ENCODE measurements at regions not wholly inside any gene's neighbourhood (a gene's known extent, or its start where the extent isn't known, plus 50 kb on each side); places are given as distances from the start of the nearest gene placed in this dataset.
"Not testable (repeated sequence)": the region's sequence is repeated elsewhere in the genome, so short reads cannot be mapped to it uniquely, and the experiment has no call there.

DNA sequence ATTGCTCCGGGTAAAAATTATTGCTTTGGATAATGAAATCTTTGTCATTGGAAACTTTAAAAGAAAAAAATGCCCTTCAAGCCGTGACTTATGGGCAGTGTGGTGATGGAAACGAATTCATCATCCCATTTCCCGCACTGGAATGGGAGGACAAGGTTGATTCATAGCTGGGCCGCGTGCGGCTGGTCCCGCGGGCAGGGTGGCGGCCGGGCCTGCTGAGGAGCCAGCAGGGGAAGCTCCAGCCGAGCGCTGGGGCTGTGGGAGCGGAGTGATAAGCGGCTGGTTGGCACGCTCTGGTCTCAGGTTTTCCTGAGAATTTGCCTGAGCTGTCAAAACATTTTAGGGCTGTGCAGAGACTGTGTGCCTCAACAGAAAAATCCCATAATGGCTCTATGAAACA, 351.7 kb downstream of the CDC5L start:
- no peak overlapping the region for H3K4me3 ChIP-seq
- H3K27ac ChIP-seq, result no peak overlapping the region
- DNase-seq (ENCODE audit: low spot score), result no peak
- TF ChIP-seq CTCF (IDR thresholded peaks at IDR 0.05), result no peak

DNA sequence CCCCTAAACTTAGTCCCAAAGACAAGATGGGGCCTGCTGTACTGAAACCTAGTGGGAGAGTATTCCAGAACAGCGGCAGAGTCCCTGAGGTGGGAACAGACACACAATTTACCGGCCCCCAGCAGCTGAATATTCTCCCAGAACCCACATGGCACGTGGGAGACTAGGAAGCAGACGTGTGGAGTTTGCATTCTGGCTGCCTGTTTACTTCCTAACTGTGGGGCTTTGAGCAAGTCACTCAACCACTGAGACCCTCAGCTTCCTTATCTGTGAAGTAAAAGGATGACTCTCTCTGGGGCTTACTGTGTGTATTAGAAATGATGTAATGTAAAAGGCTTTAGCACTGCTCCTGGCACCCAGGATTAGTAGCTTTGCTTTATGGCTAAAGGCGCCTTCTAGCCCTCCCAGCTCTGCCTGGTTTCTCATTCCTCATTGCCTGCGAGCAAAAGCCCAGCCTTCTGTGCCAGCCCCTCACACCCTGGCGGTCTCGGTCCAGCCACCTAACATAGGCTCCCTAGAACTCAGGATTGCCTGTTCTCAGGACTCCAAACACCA, 353.1 kb downstream of the CDC5L start:
- no peak overlapping the region for H3K27ac ChIP-seq
- no peak for DNase-seq (ENCODE audit: low spot score)
- no peak overlapping the region for H3K4me3 ChIP-seq
- no peak for TF ChIP-seq CTCF (IDR thresholded peaks at IDR 0.05)

- no peak for DNase-seq (ENCODE audit: low spot score)
- Histone ChIP-seq H3K4me3 (no peak overlapping the region), H3K27ac (no peak overlapping the region)
- no peak for TF ChIP-seq CTCF (IDR thresholded peaks at IDR 0.05)
These were observed 354.7 kb downstream of the CDC5L start for GRCh38 chr6:44742201-44742600.

DNA sequence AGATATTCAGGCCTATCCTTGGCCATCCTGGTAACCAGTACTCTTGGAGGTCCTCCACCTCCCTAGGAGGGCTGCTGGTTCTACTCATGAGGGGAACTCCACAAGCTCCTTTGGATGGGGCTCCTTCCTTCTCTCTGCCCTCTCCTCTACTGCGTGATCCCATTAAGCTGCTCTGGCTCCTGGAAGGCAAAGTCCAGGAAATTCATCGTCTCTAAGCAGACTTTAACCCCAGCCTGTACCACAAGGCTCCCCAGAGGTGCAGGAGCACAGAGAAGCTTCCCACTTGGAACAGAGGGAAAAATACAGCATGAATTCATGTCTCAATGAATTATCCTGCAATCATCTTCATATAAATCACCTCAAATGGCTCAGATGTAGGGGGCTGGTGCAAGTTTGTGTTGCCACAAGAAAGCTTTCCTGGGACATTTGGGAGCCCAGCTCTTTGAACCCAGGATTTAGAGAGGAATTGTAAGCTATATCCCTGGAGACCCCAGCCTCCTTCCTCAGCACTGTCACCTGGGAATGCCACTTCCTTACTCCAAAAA, 355.4 kb downstream of the CDC5L start:
- no peak for DNase-seq (ENCODE audit: low spot score)
- TF ChIP-seq CTCF (IDR thresholded peaks at IDR 0.05), result no peak
- H3K27ac ChIP-seq, result no peak overlapping the region
- H3K4me3 ChIP-seq, result no peak overlapping the region

- not testable (repeated sequence) for H3K4me3 ChIP-seq; H3K27ac ChIP-seq; DNase-seq (ENCODE audit: low spot score)
These were observed 372.6 kb downstream of the CDC5L start for GRCh38 chr6:44760116-44760515.

GRCh38 chr6:44761046-44761445, 373.5 kb downstream of the CDC5L start:
- Histone ChIP-seq H3K4me3 (no peak overlapping the region), H3K27ac (no peak overlapping the region)
- TF ChIP-seq CTCF (IDR thresholded peaks at IDR 0.05), result no peak
- DNase-seq (ENCODE audit: low spot score), result no peak

DNA sequence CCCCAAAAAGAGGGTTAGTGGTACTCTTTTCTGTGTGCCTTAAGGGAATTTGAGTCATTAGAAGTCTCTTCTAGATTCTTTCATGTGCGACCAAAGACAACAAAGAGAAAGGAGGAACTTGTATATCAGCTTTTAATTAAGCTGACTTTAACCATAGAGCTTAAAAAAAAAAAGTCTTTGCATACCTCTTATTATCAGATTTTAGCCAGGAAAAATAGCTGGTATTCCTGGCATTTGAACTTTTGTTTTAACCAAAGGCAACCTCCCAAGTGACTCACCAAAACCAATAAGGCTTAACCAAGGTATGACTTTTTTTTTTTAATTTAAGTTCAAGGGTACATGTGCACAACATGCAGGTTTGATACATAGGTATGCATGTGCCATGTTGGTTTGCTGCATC, 375.0 kb downstream of the CDC5L start:
- no peak for DNase-seq (ENCODE audit: low spot score)
- no peak overlapping the region for H3K4me3 ChIP-seq

More for the DNA sequence above, 375.0 kb downstream of the CDC5L start:
- no peak for TF ChIP-seq CTCF (IDR thresholded peaks at IDR 0.05)
- H3K27ac ChIP-seq, result no peak overlapping the region

All from coronary artery (tissue), 2 donors.